NCI-H1930 (cell line): ENCODE measurements at regions not wholly inside any gene's neighbourhood (a gene's known extent, or its start where the extent isn't known, plus 50 kb on each side); places are given as distances from the start of the nearest gene placed in this dataset.

Experiments
- DNase-seq, 2 experiments: peaks; one replicate each; lab custom pipeline; 2025; lab: John Stamatoyannopoulos, UW

- no peak for DNase-seq
Measured at GRCh38 chr6:134739299-134740026, 210.4 kb downstream of the ALDH8A1 start.

GRCh38 chr6:134738211-134738885 is 211.6 kb downstream of the ALDH8A1 start:
- DNase-seq: no peak

- DNase-seq: no peak
Measured at GRCh38 chr6:134735461-134735860, 214.4 kb downstream of the ALDH8A1 start.

- no peak for DNase-seq
Measured at GRCh38 chr6:134734312-134734869, 215.5 kb downstream of the ALDH8A1 start.

- no peak for DNase-seq
Measured at GRCh38 chr6:134733801-134734200, 216.1 kb downstream of the ALDH8A1 start.

GRCh38 chr6:134732763-134733162 is 217.1 kb downstream of the ALDH8A1 start:
- no peak for DNase-seq

- DNase-seq: no peak
Measured at GRCh38 chr6:134731615-134732014, 218.3 kb downstream of the ALDH8A1 start.

GRCh38 chr6:134730013-134730412 is 219.9 kb downstream of the ALDH8A1 start:
- DNase-seq: no peak

- DNase-seq: no peak
Measured at GRCh38 chr6:134729561-134729960, 220.3 kb downstream of the ALDH8A1 start.

GRCh38 chr6:134727081-134727480 is 222.8 kb downstream of the ALDH8A1 start:
- DNase-seq: no peak

GRCh38 chr6:134725590-134725989 is 224.3 kb downstream of the ALDH8A1 start:
- no peak for DNase-seq

- DNase-seq: no peak
Measured at GRCh38 chr6:134724771-134725340, 225.0 kb downstream of the ALDH8A1 start.

- DNase-seq: no peak
Measured at GRCh38 chr6:134723081-134723871, 226.6 kb downstream of the ALDH8A1 start.

- no peak for DNase-seq
Measured at GRCh38 chr6:134722200-134722870, 227.6 kb downstream of the ALDH8A1 start.

- no peak for DNase-seq
Measured at GRCh38 chr6:134721060-134721405, 228.9 kb downstream of the ALDH8A1 start.

- no peak for DNase-seq
Measured at GRCh38 chr6:134720353-134721059, 229.4 kb downstream of the ALDH8A1 start.

GRCh38 chr6:134719911-134720310 is 230.0 kb downstream of the ALDH8A1 start:
- no peak for DNase-seq

GRCh38 chr6:134719286-134719685 is 230.6 kb downstream of the ALDH8A1 start:
- DNase-seq: no peak

- no peak for DNase-seq
Measured at GRCh38 chr6:134714679-134715078, 235.2 kb downstream of the ALDH8A1 start.

GRCh38 chr6:134714113-134714512 is 235.8 kb downstream of the ALDH8A1 start:
- DNase-seq: no peak

- no peak for DNase-seq
Measured at GRCh38 chr6:134712311-134712710, 237.6 kb downstream of the ALDH8A1 start.
